ENCODE measurements at regions not wholly inside any gene's neighbourhood (a gene's known extent, or its start where the extent isn't known, plus 50 kb on each side); places are given as distances from the start of the nearest gene placed in this dataset.

- TF ChIP-seq SIN3A (conservative IDR thresholded peaks at IDR 0.05 in 1 of 2, IDR thresholded peaks at IDR 0.05 in 1 of 2; ENCODE audit: low read depth in 1 of 2, low read length in 2 of 2) (no peak), EP300 (IDR thresholded peaks at IDR 0.05; ENCODE audit: borderline replicate concordance in 1 of 2, low read depth in 2 of 2, low read length in 2 of 2) (no peak), NRF1 (IDR thresholded peaks at IDR 0.05; ENCODE audit: low read depth, low read length) (no peak), EGR1 (IDR thresholded peaks at IDR 0.05; ENCODE audit: borderline replicate concordance, low read depth, low read length) (no peak), CEBPB (IDR thresholded peaks at IDR 0.05; ENCODE audit: low read depth, low read length) (no peak), BACH1 (IDR thresholded peaks at IDR 0.05; ENCODE audit: low read length) (no peak)
Measured at GRCh38 chr2:123095219-123095835, 929.8 kb upstream of the CNTNAP5 start (continued).
